ENCODE measurements at regions not wholly inside any gene's neighbourhood (a gene's known extent, or its start where the extent isn't known, plus 50 kb on each side); places are given as distances from the start of the nearest gene placed in this dataset.
A peak's percentile ranks its signal among the peaks of the same experiment; 100 is the strongest.

DNA sequence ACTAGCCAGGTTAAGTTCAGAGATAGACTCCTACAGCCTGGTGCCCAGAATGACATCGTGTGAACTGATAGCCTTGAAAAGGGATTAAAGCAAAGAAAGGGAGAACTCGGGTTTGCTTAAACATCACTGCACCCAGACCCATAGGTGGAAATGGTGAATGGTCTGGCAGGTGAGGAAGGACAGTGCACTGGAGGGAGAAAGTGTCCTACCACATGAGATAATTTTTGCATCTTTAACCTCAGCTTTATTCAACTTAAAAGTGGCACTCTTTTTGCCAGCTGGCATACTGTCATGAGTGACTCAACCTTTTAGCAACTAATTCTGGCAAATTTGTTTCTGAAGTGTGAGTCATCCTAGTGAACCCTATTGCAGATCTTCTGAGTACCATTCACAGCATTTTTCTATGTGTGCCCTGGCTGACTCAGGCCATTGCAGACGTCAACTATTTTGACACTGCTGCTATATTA is 53.0 kb upstream of the DAPP1 start:
- Histone ChIP-seq H3K9me3 (ENCODE audit: control insufficient read depth in 1 of 2, low read length in 2 of 2) (no peaks in the 10 kb centered on the region), H3K36me3 (ENCODE audit: insufficient read depth, low read length) (no peaks in the 10 kb centered on the region), H3K4me3 (ENCODE audit: low read length in 2 of 2) (no peak overlapping the region), H3K27ac (ENCODE audit: low read depth, low read length) (no peak overlapping the region), H3K27me3 (ENCODE audit: insufficient read depth, low read length) (no peaks in the 10 kb centered on the region), H3K4me1 (ENCODE audit: insufficient read depth, low read length) (no peaks in the 10 kb centered on the region)
- Mint-ChIP-seq H3K4me1 (peaks cover 0 to 3% (median 0%) of the 10 kb centered on the region in 4 donors), H3K27ac (no peak overlapping the region), H3K27me3 (peaks cover 1 to 2% of the 10 kb centered on the region in 2 donors), H3K9me3 (peaks cover 0 to 25% (median 6%) of the 10 kb centered on the region in 8 donors), H3K36me3 (no peaks in the 10 kb centered on the region), H3K4me3 (no peak overlapping the region)
- no peak for DNase-seq
- CTCF ChIA-PET (ENCODE audit: partially characterized antibody) = no interaction called here
- POLR2A ChIA-PET (ENCODE audit: partially characterized antibody) = no interaction called here
- intact Hi-C loops (cut with micrococcal nuclease) = no loop called here

DNA sequence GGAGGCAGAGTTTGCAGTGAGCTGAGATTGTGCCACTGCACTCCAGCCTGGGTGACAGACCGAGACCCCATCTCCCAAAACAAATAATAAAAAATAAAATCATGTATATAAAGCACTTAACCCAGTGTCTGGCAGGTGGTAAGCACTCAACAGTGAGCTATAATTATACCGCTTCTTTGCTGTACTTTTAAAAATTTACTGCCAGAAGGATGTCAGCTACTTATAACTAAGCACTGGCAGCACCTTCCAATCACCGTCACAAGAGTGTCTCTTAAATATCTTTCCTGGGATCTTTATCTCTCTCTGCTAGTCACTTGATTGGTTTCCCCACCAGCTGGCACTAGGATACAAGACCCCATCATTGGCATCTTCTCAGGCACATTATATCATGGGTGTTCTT is 53.9 kb upstream of the DAPP1 start:
- no peaks in the 10 kb centered on the region for H3K36me3 Mint-ChIP-seq
- no peak overlapping the region for H3K27ac Mint-ChIP-seq
- ChIA-PET CTCF (ENCODE audit: partially characterized antibody) (no interaction called here), POLR2A (ENCODE audit: partially characterized antibody) (no interaction called here)
- Histone ChIP-seq H3K27ac (ENCODE audit: low read depth, low read length) (no peak overlapping the region), H3K27me3 (ENCODE audit: insufficient read depth, low read length) (no peaks in the 10 kb centered on the region), H3K9me3 (ENCODE audit: control insufficient read depth in 1 of 2, low read length in 2 of 2) (no peaks in the 10 kb centered on the region), H3K4me1 (ENCODE audit: insufficient read depth, low read length) (no peaks in the 10 kb centered on the region), H3K36me3 (ENCODE audit: insufficient read depth, low read length) (no peaks in the 10 kb centered on the region), H3K4me3 (ENCODE audit: low read length in 2 of 2) (no peak overlapping the region)
- DNase-seq = no peak
- H3K9me3 Mint-ChIP-seq = peaks cover 0 to 25% (median 6%) of the 10 kb centered on the region in 8 donors
- intact Hi-C loops (cut with micrococcal nuclease) = no loop called here
- H3K4me1 Mint-ChIP-seq = peaks cover 0 to 3% (median 0%) of the 10 kb centered on the region in 4 donors
- H3K27me3 Mint-ChIP-seq = peaks cover 1 to 2% of the 10 kb centered on the region in 2 donors
- no peak overlapping the region for H3K4me3 Mint-ChIP-seq

GRCh38 chr4:99759988-99760387 is 56.6 kb upstream of the DAPP1 start:
- peaks cover 0 to 3% (median 0%) of the 10 kb centered on the region in 4 donors for H3K4me1 Mint-ChIP-seq
- Histone ChIP-seq H3K4me1 (ENCODE audit: insufficient read depth, low read length) (no peaks in the 10 kb centered on the region), H3K27ac (ENCODE audit: low read depth, low read length) (no peak overlapping the region), H3K36me3 (ENCODE audit: insufficient read depth, low read length) (no peaks in the 10 kb centered on the region), H3K9me3 (ENCODE audit: control insufficient read depth in 1 of 2, low read length in 2 of 2) (no peaks in the 10 kb centered on the region), H3K27me3 (ENCODE audit: insufficient read depth, low read length) (no peaks in the 10 kb centered on the region), H3K4me3 (ENCODE audit: low read length in 2 of 2) (no peak overlapping the region)
- no peaks in the 10 kb centered on the region for H3K36me3 Mint-ChIP-seq
- ChIA-PET POLR2A (ENCODE audit: partially characterized antibody) (no interaction called here), CTCF (ENCODE audit: partially characterized antibody) (no interaction called here)
- DNase-seq = no peak
- intact Hi-C loops (cut with micrococcal nuclease) = no loop called here
- H3K4me3 Mint-ChIP-seq = no peak overlapping the region
- peak overlapping the region in 1 of 7 donors; percentile 45 for H3K27ac Mint-ChIP-seq
- H3K27me3 Mint-ChIP-seq = peaks cover 3 to 4% of the 10 kb centered on the region in 2 donors
- H3K9me3 Mint-ChIP-seq = peaks cover 0 to 20% (median 4%) of the 10 kb centered on the region in 8 donors

DNA sequence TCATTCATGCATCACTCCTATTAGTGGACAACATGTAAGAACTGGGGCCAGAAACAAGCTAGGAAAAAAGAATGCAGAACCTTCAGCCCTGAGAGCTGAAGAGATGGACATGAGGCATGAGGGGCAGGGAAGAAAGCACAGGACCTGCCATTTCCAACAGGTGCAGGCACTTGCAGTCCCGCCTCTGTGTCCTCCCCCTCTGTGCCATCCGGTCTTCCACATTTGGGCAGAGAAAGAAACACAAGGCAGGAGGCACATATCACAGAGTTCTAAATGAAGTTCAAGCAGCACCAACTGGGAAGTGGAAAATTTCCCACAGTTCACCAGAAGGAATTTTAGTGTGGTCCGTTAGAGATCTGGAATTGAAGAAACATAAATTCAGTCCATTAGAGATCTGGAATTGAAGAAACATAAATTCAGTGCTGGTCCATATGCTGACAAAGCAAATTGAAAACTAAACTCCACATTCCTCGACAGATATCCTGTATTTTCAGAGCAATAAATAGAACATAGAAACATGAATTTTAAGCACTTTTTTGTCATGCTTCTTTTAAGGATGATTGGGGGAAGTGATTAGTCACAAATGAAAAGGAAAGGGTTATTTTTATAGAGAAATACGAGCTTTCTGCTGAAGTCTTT is 57.2 kb upstream of the DAPP1 start:
- Mint-ChIP-seq H3K27me3 (peaks cover 3 to 4% of the 10 kb centered on the region in 2 donors), H3K4me1 (peaks cover 0 to 3% (median 0%) of the 10 kb centered on the region in 4 donors), H3K9me3 (peaks cover 0 to 17% (median 4%) of the 10 kb centered on the region in 8 donors), H3K4me3 (no peak overlapping the region), H3K27ac (peak overlapping the region in 1 of 7 donors; percentile 45), H3K36me3 (no peaks in the 10 kb centered on the region)
- intact Hi-C loops (cut with micrococcal nuclease) = no loop called here
- Histone ChIP-seq H3K4me1 (ENCODE audit: insufficient read depth, low read length) (no peaks in the 10 kb centered on the region), H3K4me3 (ENCODE audit: low read length in 2 of 2) (no peak overlapping the region), H3K27ac (ENCODE audit: low read depth, low read length) (no peak overlapping the region), H3K9me3 (ENCODE audit: control insufficient read depth in 1 of 2, low read length in 2 of 2) (no peaks in the 10 kb centered on the region), H3K36me3 (ENCODE audit: insufficient read depth, low read length) (no peaks in the 10 kb centered on the region), H3K27me3 (ENCODE audit: insufficient read depth, low read length) (no peaks in the 10 kb centered on the region)
- ChIA-PET CTCF (ENCODE audit: partially characterized antibody) (no interaction called here), POLR2A (ENCODE audit: partially characterized antibody) (no interaction called here)
- no peak for DNase-seq

DNA sequence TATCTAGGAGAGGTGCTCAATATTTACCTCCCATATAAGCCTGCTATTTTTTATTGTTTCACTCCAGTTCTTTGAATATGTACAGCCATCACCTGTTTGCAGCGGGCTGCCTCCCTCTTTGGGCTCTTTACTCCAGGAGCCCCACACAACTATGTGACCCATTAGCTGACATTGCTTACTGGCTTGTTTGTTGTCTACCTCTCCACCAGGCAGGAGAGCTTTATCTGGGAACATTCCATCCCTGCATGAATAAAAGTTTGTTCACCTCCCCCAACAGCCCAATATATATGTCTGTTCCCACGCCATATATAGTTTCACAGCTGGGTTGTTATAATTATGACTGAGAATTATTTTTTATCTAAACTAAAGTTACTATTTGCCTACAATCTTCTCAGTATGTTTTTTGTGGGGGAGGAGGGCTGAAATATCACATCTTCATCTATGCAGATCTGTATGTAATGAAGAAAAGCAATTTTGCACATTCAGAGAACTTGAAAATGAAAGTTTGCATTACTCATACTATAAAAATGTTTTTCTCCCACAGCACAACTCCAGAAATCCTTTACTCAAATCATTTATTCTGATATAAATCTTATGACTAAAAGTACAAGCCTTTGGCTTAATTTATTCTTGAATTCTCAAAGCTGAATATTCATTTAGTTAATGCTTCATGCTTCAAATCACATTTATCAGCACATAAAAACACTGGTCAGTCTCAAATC is 61.2 kb upstream of the DAPP1 start:
- intact Hi-C loops (cut with micrococcal nuclease) = no loop called here
- Histone ChIP-seq H3K36me3 (ENCODE audit: insufficient read depth, low read length) (no peaks in the 10 kb centered on the region), H3K4me3 (ENCODE audit: low read length in 2 of 2) (no peak overlapping the region), H3K9me3 (ENCODE audit: control insufficient read depth in 1 of 2, low read length in 2 of 2) (no peaks in the 10 kb centered on the region), H3K4me1 (ENCODE audit: insufficient read depth, low read length) (no peaks in the 10 kb centered on the region), H3K27me3 (ENCODE audit: insufficient read depth, low read length) (no peaks in the 10 kb centered on the region), H3K27ac (ENCODE audit: low read depth, low read length) (no peak overlapping the region)
- Mint-ChIP-seq H3K27me3 (peaks cover 2 to 4% of the 10 kb centered on the region in 2 donors), H3K4me1 (peaks cover 0 to 3% (median 0%) of the 10 kb centered on the region in 4 donors), H3K27ac (no peak overlapping the region), H3K4me3 (no peak overlapping the region), H3K9me3 (no peaks in the 10 kb centered on the region), H3K36me3 (no peaks in the 10 kb centered on the region)
- POLR2A ChIA-PET (ENCODE audit: partially characterized antibody) = no interaction called here
- CTCF ChIA-PET (ENCODE audit: partially characterized antibody) = no interaction called here
- no peak for DNase-seq

DNA sequence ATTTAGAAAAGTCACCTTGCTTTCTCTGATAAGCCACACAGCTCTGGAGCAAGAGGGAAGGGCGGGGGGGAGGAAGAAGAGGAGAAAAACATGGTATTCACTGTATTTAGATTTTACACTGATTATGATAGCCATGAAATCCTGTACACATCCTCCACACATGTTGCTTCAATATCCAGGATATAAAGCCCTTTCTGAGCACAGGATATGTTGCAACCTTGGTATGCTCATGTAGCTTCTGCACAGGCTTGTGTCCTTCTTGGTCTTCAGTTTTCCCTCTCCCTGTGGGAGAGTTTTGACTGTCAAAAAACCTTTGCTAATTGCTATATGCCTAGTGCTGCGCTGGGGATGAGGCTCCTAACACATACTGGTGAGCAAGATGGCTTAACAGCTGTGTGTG is 61.9 kb upstream of the DAPP1 start:
- Mint-ChIP-seq H3K27me3 (peaks cover 2 to 4% of the 10 kb centered on the region in 2 donors), H3K4me1 (peaks cover 0 to 3% (median 0%) of the 10 kb centered on the region in 4 donors), H3K27ac (no peak overlapping the region), H3K36me3 (no peaks in the 10 kb centered on the region), H3K4me3 (no peak overlapping the region), H3K9me3 (no peaks in the 10 kb centered on the region)
- H3K4me1 ChIP-seq (ENCODE audit: insufficient read depth, low read length) = no peaks in the 10 kb centered on the region
- intact Hi-C loops (cut with micrococcal nuclease) = no loop called here
- H3K9me3 ChIP-seq (ENCODE audit: control insufficient read depth in 1 of 2, low read length in 2 of 2) = no peaks in the 10 kb centered on the region
- no peaks in the 10 kb centered on the region for H3K27me3 ChIP-seq (ENCODE audit: insufficient read depth, low read length)
- H3K27ac ChIP-seq (ENCODE audit: low read depth, low read length) = no peak overlapping the region
- no peak for DNase-seq
- no peaks in the 10 kb centered on the region for H3K36me3 ChIP-seq (ENCODE audit: insufficient read depth, low read length)
- ChIA-PET POLR2A (ENCODE audit: partially characterized antibody) (no interaction called here), CTCF (ENCODE audit: partially characterized antibody) (interaction anchor here (0.7 kb wide), 1 partner anchor 193 kb away, joined by 3 read pairs; no protein-coding TSS in a partner anchor)
- no peak overlapping the region for H3K4me3 ChIP-seq (ENCODE audit: low read length in 2 of 2)

- Histone ChIP-seq H3K4me3 (ENCODE audit: low read length in 2 of 2) (no peak overlapping the region), H3K27ac (ENCODE audit: low read depth, low read length) (no peak overlapping the region), H3K4me1 (ENCODE audit: insufficient read depth, low read length) (no peaks in the 10 kb centered on the region), H3K36me3 (ENCODE audit: insufficient read depth, low read length) (no peaks in the 10 kb centered on the region), H3K9me3 (ENCODE audit: control insufficient read depth in 1 of 2, low read length in 2 of 2) (no peaks in the 10 kb centered on the region), H3K27me3 (ENCODE audit: insufficient read depth, low read length) (no peaks in the 10 kb centered on the region)
- ChIA-PET CTCF (ENCODE audit: partially characterized antibody) (no interaction called here), POLR2A (ENCODE audit: partially characterized antibody) (no interaction called here)
- DNase-seq = no peak
- Mint-ChIP-seq H3K27me3 (peaks cover 2 to 4% of the 10 kb centered on the region in 2 donors), H3K9me3 (no peaks in the 10 kb centered on the region), H3K4me1 (no peaks in the 10 kb centered on the region), H3K36me3 (no peaks in the 10 kb centered on the region), H3K4me3 (no peak overlapping the region), H3K27ac (no peak overlapping the region)
- intact Hi-C loops (cut with micrococcal nuclease) = no loop called here
Observed at GRCh38 chr4:99753931-99754330, 62.7 kb upstream of the DAPP1 start.
